GM18951 (cell line): ENCODE measurements at regions not wholly inside any gene's neighbourhood (a gene's known extent, or its start where the extent isn't known, plus 50 kb on each side); places are given as distances from the start of the nearest gene placed in this dataset.

Experiments used
- POLR2A ChIP-seq: IDR thresholded peaks from 4 replicates; pipeline ENCODE4 v1.6.1; 2011; ENCODE audit warnings: mild to moderate bottlenecking; ENCODE audit not compliant: insufficient read length, insufficient read depth; ENCODE audit errors: extremely low read depth
- in situ Hi-C: fragments of 300-500 bp; cut with MboI; formaldehyde crosslinking; loops from one replicate; pipeline ENCODE4 v1.12.0; 2022; ENCODE audit warnings: low sequenced_read_pairs, mixed read lengths, inconsistent platforms; ENCODE audit not compliant: unreplicated experiment

- in situ Hi-C loops = loop anchor here (25.0 kb wide), 1 partner anchor 365 kb away; no protein-coding TSS in a partner anchor
These were observed 196.8 kb upstream of the MBNL1 start for GRCh38 chr3:152071924-152072323.

GRCh38 chr3:152073267-152073666, 195.5 kb upstream of the MBNL1 start:
- in situ Hi-C loops = loop anchor here (25.0 kb wide), 1 partner anchor 364 kb away; no protein-coding TSS in a partner anchor

More at GRCh38 chr3:152071924-152072323, 196.8 kb upstream of the MBNL1 start:
- TF ChIP-seq POLR2A = no peak

GRCh38 chr3:152076148-152076547, 192.6 kb upstream of the MBNL1 start:
- in situ Hi-C loops = no loop called here
- no peak for TF ChIP-seq POLR2A

More at GRCh38 chr3:152073267-152073666, 195.5 kb upstream of the MBNL1 start:
- no peak for TF ChIP-seq POLR2A

GRCh38 chr3:152079980-152080379, 188.7 kb upstream of the MBNL1 start:
- in situ Hi-C loops = no loop called here
- no peak for TF ChIP-seq POLR2A

- in situ Hi-C loops = no loop called here
- no peak for TF ChIP-seq POLR2A
These were observed 185.6 kb upstream of the MBNL1 start for GRCh38 chr3:152083135-152083534.

GRCh38 chr3:152084441-152085158, 184.1 kb upstream of the MBNL1 start:
- in situ Hi-C loops = no loop called here
- TF ChIP-seq POLR2A = no peak

GRCh38 chr3:152087153-152087552, 181.6 kb upstream of the MBNL1 start:
- no peak for TF ChIP-seq POLR2A
- in situ Hi-C loops = no loop called here

- TF ChIP-seq POLR2A = no peak
- in situ Hi-C loops = no loop called here
These were observed 179.2 kb upstream of the MBNL1 start for GRCh38 chr3:152089528-152089927.

- in situ Hi-C loops = no loop called here
- no peak for TF ChIP-seq POLR2A
These were observed 177.0 kb upstream of the MBNL1 start for GRCh38 chr3:152091725-152092124.

GRCh38 chr3:152093901-152094300, 174.8 kb upstream of the MBNL1 start:
- TF ChIP-seq POLR2A = no peak
- in situ Hi-C loops = no loop called here

- in situ Hi-C loops = no loop called here
- TF ChIP-seq POLR2A = no peak
These were observed 174.3 kb upstream of the MBNL1 start for GRCh38 chr3:152094406-152094805.

- in situ Hi-C loops = no loop called here
These were observed 173.3 kb upstream of the MBNL1 start for GRCh38 chr3:152095472-152095871.

GRCh38 chr3:152096280-152096906, 172.3 kb upstream of the MBNL1 start:
- no peak for TF ChIP-seq POLR2A
- in situ Hi-C loops = no loop called here

More at GRCh38 chr3:152095472-152095871, 173.3 kb upstream of the MBNL1 start:
- no peak for TF ChIP-seq POLR2A

GRCh38 chr3:152097120-152097519, 171.6 kb upstream of the MBNL1 start:
- TF ChIP-seq POLR2A = no peak
- in situ Hi-C loops = no loop called here

GRCh38 chr3:152097770-152098169, 171.0 kb upstream of the MBNL1 start:
- TF ChIP-seq POLR2A = no peak
- in situ Hi-C loops = no loop called here
